ENCODE measurements at regions not wholly inside any gene's neighbourhood (a gene's known extent, or its start where the extent isn't known, plus 50 kb on each side); places are given as distances from the start of the nearest gene placed in this dataset.

DNA sequence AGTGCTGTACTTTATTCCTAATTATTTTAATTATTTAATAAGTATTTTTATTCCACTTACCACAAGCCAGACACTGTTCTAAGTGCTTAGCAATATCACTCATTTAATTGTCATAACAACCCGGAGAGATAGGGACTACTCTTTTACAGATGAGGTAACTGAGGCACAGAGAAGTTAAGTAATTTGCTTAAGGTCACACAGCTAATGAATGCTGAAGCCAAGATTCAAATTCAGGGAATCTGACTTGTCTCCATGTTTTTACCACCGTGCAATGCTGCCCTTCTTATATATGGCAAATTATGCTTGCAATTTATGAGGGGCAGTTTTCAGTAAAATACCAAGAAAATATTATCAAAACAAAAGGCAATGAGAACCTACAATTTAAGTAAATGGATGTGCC, 168.4 kb upstream of the KIF2A start:
- Histone ChIP-seq H3K36me3 (ENCODE audit: low read depth) (no peaks in the 10 kb centered on the region), H3F3A (ENCODE audit: insufficient read depth, low read depth) (no peaks in the 10 kb centered on the region), H4K20me1 (ENCODE audit: insufficient read depth) (no peaks in the 10 kb centered on the region; the same call in 1 of the 2 replicates), H3K4me1 (replicated peaks; ENCODE audit: insufficient read depth) (no peaks in the 10 kb centered on the region), H3K4me2 (no peak overlapping the region), H2AFZ (no peak overlapping the region), H3K27me3 (ENCODE audit: insufficient read depth, low read depth) (peaks cover 55% of the 10 kb centered on the region), H3K9me2 (ENCODE audit: insufficient read depth) (no peaks in the 10 kb centered on the region), H3K79me2 (ENCODE audit: low read depth) (no peaks in the 10 kb centered on the region), H3K27ac (no peak overlapping the region), H3K9me3 (ENCODE audit: insufficient read depth, low read depth) (no peaks in the 10 kb centered on the region), H3K4me3 (no peak overlapping the region)
- BruUV-seq (replicated peaks) = no TSS peak
- DNase-seq = no peak
- ChIA-PET POLR2A (ENCODE audit: unreplicated experiment) (no interaction called here), CTCF (no interaction called here)
- intact Hi-C loops (cut with micrococcal nuclease; ENCODE audit: unreplicated experiment) = no loop called here
- TF ChIP-seq, protein P1, sequence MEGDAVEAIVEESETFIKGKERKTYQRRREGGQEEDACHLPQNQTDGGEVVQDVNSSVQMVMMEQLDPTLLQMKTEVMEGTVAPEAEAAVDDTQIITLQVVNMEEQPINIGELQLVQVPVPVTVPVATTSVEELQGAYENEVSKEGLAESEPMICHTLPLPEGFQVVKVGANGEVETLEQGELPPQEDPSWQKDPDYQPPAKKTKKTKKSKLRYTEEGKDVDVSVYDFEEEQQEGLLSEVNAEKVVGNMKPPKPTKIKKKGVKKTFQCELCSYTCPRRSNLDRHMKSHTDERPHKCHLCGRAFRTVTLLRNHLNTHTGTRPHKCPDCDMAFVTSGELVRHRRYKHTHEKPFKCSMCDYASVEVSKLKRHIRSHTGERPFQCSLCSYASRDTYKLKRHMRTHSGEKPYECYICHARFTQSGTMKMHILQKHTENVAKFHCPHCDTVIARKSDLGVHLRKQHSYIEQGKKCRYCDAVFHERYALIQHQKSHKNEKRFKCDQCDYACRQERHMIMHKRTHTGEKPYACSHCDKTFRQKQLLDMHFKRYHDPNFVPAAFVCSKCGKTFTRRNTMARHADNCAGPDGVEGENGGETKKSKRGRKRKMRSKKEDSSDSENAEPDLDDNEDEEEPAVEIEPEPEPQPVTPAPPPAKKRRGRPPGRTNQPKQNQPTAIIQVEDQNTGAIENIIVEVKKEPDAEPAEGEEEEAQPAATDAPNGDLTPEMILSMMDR (conservative IDR thresholded peaks at IDR 0.05) = no peak
- TF ChIP-seq EZH2 (IDR thresholded peaks at IDR 0.05; ENCODE audit: low read depth) = no peak

DNA sequence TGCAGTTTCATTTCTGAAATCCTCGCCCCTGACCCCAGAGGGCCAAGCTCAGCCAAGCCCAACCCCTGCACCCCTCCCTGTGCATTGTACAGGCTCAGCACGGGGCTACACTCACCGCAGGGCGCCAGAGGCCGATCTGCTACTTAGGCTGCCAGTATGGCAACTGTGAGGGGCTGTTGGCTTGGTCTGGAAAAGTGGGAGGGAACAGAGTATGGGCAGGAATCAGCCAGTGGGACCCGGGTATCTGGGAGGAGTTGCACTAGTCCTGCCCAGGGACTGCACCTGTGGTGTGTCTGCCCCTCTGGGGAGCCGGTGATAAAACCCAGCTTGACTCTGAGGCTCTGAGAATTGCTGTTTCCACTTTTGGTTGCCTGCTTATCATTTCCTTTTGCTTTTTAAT, 167.4 kb upstream of the KIF2A start:
- TF ChIP-seq EZH2 (IDR thresholded peaks at IDR 0.05; ENCODE audit: low read depth) = no peak
- TF ChIP-seq, protein P1 (conservative IDR thresholded peaks at IDR 0.05) = no peak
- H3K36me3 ChIP-seq (ENCODE audit: low read depth) = no peaks in the 10 kb centered on the region
- ChIA-PET POLR2A (ENCODE audit: unreplicated experiment) (no interaction called here), CTCF (no interaction called here)
- intact Hi-C loops (cut with micrococcal nuclease; ENCODE audit: unreplicated experiment) = no loop called here
- no peak for DNase-seq
- H3K79me2 ChIP-seq (ENCODE audit: low read depth) = no peaks in the 10 kb centered on the region
- no peak overlapping the region for H3K4me3 ChIP-seq
- H4K20me1 ChIP-seq (ENCODE audit: insufficient read depth) = no peaks in the 10 kb centered on the region
- no peak overlapping the region for H3K4me2 ChIP-seq
- H3K9me3 ChIP-seq (ENCODE audit: insufficient read depth, low read depth) = no peaks in the 10 kb centered on the region
- BruUV-seq (replicated peaks) = no TSS peak
- no peak overlapping the region for H2AFZ ChIP-seq
- H3K27me3 ChIP-seq (ENCODE audit: insufficient read depth, low read depth) = peaks cover 62% of the 10 kb centered on the region
- no peaks in the 10 kb centered on the region for H3K9me2 ChIP-seq (ENCODE audit: insufficient read depth)
- no peaks in the 10 kb centered on the region for H3F3A ChIP-seq (ENCODE audit: insufficient read depth, low read depth)
- H3K27ac ChIP-seq = no peak overlapping the region
- H3K4me1 ChIP-seq (replicated peaks; ENCODE audit: insufficient read depth) = no peaks in the 10 kb centered on the region

DNA sequence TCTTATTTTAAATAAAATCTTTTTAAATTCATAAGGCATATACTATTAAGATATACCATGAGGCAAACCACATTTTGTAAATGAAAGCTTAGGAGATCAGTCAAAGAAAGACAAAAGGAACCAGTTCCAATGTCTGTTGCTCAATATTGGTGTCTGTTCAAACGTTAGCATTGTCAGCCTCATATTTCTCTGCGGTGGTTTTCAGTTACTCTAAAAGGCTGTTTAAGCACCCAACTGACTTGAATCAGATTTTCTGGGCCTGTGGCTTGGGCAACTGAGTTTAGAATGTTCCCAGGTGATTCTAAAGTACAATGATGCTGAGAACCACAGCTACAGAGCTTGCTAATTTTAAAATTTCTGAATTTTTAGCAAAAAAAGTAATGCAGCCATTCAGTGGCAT, 166.3 kb upstream of the KIF2A start:
- TF ChIP-seq, protein P1 (conservative IDR thresholded peaks at IDR 0.05) = no peak
- TF ChIP-seq EZH2 (IDR thresholded peaks at IDR 0.05; ENCODE audit: low read depth) = no peak
- BruUV-seq (replicated peaks) = no TSS peak
- DNase-seq = no peak
- Histone ChIP-seq H3K4me3 (no peak overlapping the region), H3K9me3 (ENCODE audit: insufficient read depth, low read depth) (no peaks in the 10 kb centered on the region), H3K27ac (no peak overlapping the region), H3K36me3 (ENCODE audit: low read depth) (no peaks in the 10 kb centered on the region), H4K20me1 (ENCODE audit: insufficient read depth) (no peaks in the 10 kb centered on the region), H3K27me3 (ENCODE audit: insufficient read depth, low read depth) (peaks cover 58% of the 10 kb centered on the region), H3K4me1 (replicated peaks; ENCODE audit: insufficient read depth) (no peaks in the 10 kb centered on the region), H3K79me2 (ENCODE audit: low read depth) (no peaks in the 10 kb centered on the region), H3K4me2 (no peak overlapping the region), H3K9me2 (ENCODE audit: insufficient read depth) (no peaks in the 10 kb centered on the region), H2AFZ (no peak overlapping the region), H3F3A (ENCODE audit: insufficient read depth, low read depth) (no peaks in the 10 kb centered on the region)
- POLR2A ChIA-PET (ENCODE audit: unreplicated experiment) = no interaction called here
- CTCF ChIA-PET = no interaction called here
- intact Hi-C loops (cut with micrococcal nuclease; ENCODE audit: unreplicated experiment) = loop anchor here (10.0 kb wide), 1 partner anchor 1175 kb away; no protein-coding TSS in a partner anchor
